SK-N-SH (cell line): ENCODE measurements at regions not wholly inside any gene's neighbourhood (a gene's known extent, or its start where the extent isn't known, plus 50 kb on each side); places are given as distances from the start of the nearest gene placed in this dataset.

ENCODE experiments used
- CTCF ChIA-PET: fragments of 300-600, 350-600 bp; formaldehyde crosslinking; extraction: SDS; loops from one replicate; lab custom pipeline; 2021; lab: Yijun Ruan, JAX
- POLR2A ChIA-PET: fragments of 350-600 bp; sonication (Branson Sonifier 250); formaldehyde crosslinking; extraction: SDS; loops from one replicate; lab custom pipeline; 2020; ENCODE audit warnings: antibody characterized with exemption, inconsistent platforms; lab: Yijun Ruan, JAX
- DNase-seq: peaks from one replicate; pipeline ENCODE4 v3.0.0; 2012
- H2AFZ ChIP-seq: fragments of 200-600 bp; sonication (generic); 2 replicates; pipeline ENCODE4 v1.8.1; 2016; ENCODE audit warnings: antibody characterized with exemption, mild to moderate bottlenecking, low read depth
- H3F3A ChIP-seq: fragments of 200-600 bp; sonication (generic); replicated peaks from 2 replicates; pipeline ENCODE3; 2016; ENCODE audit warnings: antibody characterized with exemption, mild to moderate bottlenecking; ENCODE audit not compliant: insufficient read depth
- H3K27ac ChIP-seq, 2 experiments: fragments of 200-500 bp in 1 of 2; fragments of 200-600 bp in 1 of 2; sonication (Bioruptor generic) in 1 of 2; sonication (generic), shearing (Covaris generic) in 1 of 2; 2 replicates each; pipeline versions ENCODE4 v1.5.1 to v1.6.1; 2014 to 2016; ENCODE audit warnings: low read depth in 2 of 2, inconsistent platforms in 1 of 2, low read length in 1 of 2, mild to moderate bottlenecking in 1 of 2, mixed read lengths in 1 of 2
- H3K27me3 ChIP-seq: fragments of 200-600 bp; sonication (generic), shearing (Covaris generic); 2 replicates; pipeline ENCODE4 v1.6.1; 2016; ENCODE audit warnings: mixed run types; ENCODE audit not compliant: insufficient read depth
- H3K36me3 ChIP-seq, 2 experiments: fragments of 200-500 bp in 1 of 2; fragments of 200-600 bp in 1 of 2; sonication (Bioruptor generic) in 1 of 2; sonication (generic) in 1 of 2; replicated peaks in 1 of 2; 2 replicates each; pipeline versions ENCODE3 to v1.5.1; 2014 to 2016; ENCODE audit warnings: low read length in 1 of 2, mild to moderate bottlenecking in 1 of 2; ENCODE audit not compliant: insufficient read depth in 2 of 2, control insufficient read depth in 1 of 2
- H3K4me1 ChIP-seq, 2 experiments: fragments of 200-500 bp in 1 of 2; fragments of 200-600 bp in 1 of 2; sonication (Bioruptor generic) in 1 of 2; sonication (generic), shearing (Covaris generic) in 1 of 2; 2 replicates each; pipeline versions ENCODE4 v1.5.1 to v1.6.1; 2014 to 2016; ENCODE audit warnings: low read depth in 1 of 2, low read length in 1 of 2, mixed run types in 1 of 2; ENCODE audit not compliant: insufficient read depth in 2 of 2, control insufficient read depth in 1 of 2
- H3K4me2 ChIP-seq: fragments of 200-600 bp; sonication (generic), shearing (Covaris generic); 2 replicates; pipeline ENCODE4 v1.6.1; 2017; ENCODE audit warnings: mixed run types
- H3K4me3 ChIP-seq, 2 experiments: fragments of 200-500 bp in 1 of 2; fragments of 200-600 bp in 1 of 2; sonication (Bioruptor generic) in 1 of 2; sonication (generic), shearing (Covaris generic) in 1 of 2; 2 replicates each; pipeline versions ENCODE4 v1.5.1 to v1.8.1; 2014 to 2016; ENCODE audit warnings: low read depth in 2 of 2, inconsistent platforms in 1 of 2, low read length in 1 of 2, mild to moderate bottlenecking in 1 of 2, mixed read lengths in 1 of 2, moderate library complexity in 1 of 2
- H3K79me2 ChIP-seq: fragments of 200-600 bp; sonication (generic); 2 replicates; pipeline ENCODE4 v1.8.1; 2017; ENCODE audit warnings: mild to moderate bottlenecking; ENCODE audit not compliant: insufficient read depth
- H3K9ac ChIP-seq: fragments of 200-600 bp; sonication (generic); 2 replicates; pipeline ENCODE4 v1.6.1; 2017; ENCODE audit warnings: mixed run types
- H3K9me2 ChIP-seq: fragments of 200-600 bp; sonication (generic); 2 replicates; pipeline ENCODE4 v1.6.1; 2017; ENCODE audit warnings: mixed run types
- H3K9me3 ChIP-seq: fragments of 200-600 bp; sonication (generic); 2 replicates; pipeline ENCODE4 v1.6.1; 2017; ENCODE audit warnings: mixed run types, mild to moderate bottlenecking, moderate library complexity
- H4K20me1 ChIP-seq: fragments of 200-600 bp; sonication (generic); 2 replicates; pipeline ENCODE4 v1.6.1; 2017; ENCODE audit warnings: mild to moderate bottlenecking, mixed run types; ENCODE audit not compliant: insufficient read depth
- ELF1 ChIP-seq: IDR thresholded peaks from 2 replicates; pipeline ENCODE4 v1.4.0; 2012
- EZH2phosphoT487 ChIP-seq: fragments of 200-600 bp; sonication (generic); IDR thresholded peaks from 2 replicates; pipeline ENCODE4 v1.6.1; 2017; ENCODE audit warnings: low read depth, mixed run types, mild to moderate bottlenecking, antibody characterized with exemption, moderate library complexity, borderline replicate concordance
- FOXJ3 ChIP-seq: sonication (generic); formaldehyde crosslinking; IDR thresholded peaks from 2 replicates; pipeline ENCODE4 v1.5.1; 2020; ENCODE audit warnings: mild to moderate bottlenecking, missing genetic modification reagents
- MEF2A ChIP-seq: IDR thresholded peaks from 2 replicates; pipeline ENCODE4 v1.4.0; 2012; ENCODE audit warnings: low read depth, borderline replicate concordance
- NRF1 ChIP-seq: IDR thresholded peaks from 2 replicates; pipeline ENCODE4 v1.6.1; 2012; ENCODE audit warnings: low read depth, mild to moderate bottlenecking, low read length
- PBX3 ChIP-seq: IDR thresholded peaks from 2 replicates; pipeline ENCODE4; 2012
- RAD21 ChIP-seq: IDR thresholded peaks from 2 replicates; pipeline ENCODE4 v1.6.1; 2012; ENCODE audit warnings: mild to moderate bottlenecking, low read length
- RCOR1 ChIP-seq: fragments of 150-350 bp; IDR thresholded peaks from 2 replicates; pipeline ENCODE4 v1.6.1; 2017; ENCODE audit warnings: antibody characterized with exemption, low read length
- RFX5 ChIP-seq: IDR thresholded peaks from 2 replicates; pipeline ENCODE4 v1.6.1; 2012; ENCODE audit warnings: mild to moderate bottlenecking, improper control_type of control experiment, low read length
- RXRA ChIP-seq: IDR thresholded peaks from 2 replicates; pipeline ENCODE4 v1.4.0; 2012; ENCODE audit warnings: low read depth, mild to moderate bottlenecking, borderline replicate concordance
- SIN3A ChIP-seq: IDR thresholded peaks from 2 replicates; pipeline ENCODE4 v1.6.1; 2012; ENCODE audit warnings: low read depth, mild to moderate bottlenecking, low read length, moderate library complexity, borderline replicate concordance
- SMC3 ChIP-seq: IDR thresholded peaks from 2 replicates; pipeline ENCODE4 v1.6.1; 2012; ENCODE audit warnings: low read depth, low read length, improper control_type of control experiment
- TCF12 ChIP-seq: IDR thresholded peaks from 2 replicates; pipeline ENCODE4 v1.4.0; 2012
- TEAD4 ChIP-seq: IDR thresholded peaks from 2 replicates; pipeline ENCODE4 v1.4.0; 2012; ENCODE audit warnings: mild to moderate bottlenecking, borderline replicate concordance; ENCODE audit not compliant: insufficient read depth
- ZBTB33 ChIP-seq: IDR thresholded peaks from 2 replicates; pipeline ENCODE4 v1.4.0; 2012; ENCODE audit warnings: low read depth, borderline replicate concordance
- whole genome bisulfite sequencing: methylation state at CpG from one replicate; pipeline ENCODE4 v1.1.6; 2017; ENCODE audit warnings: low lambda C conversion rate; 5-methylcytosine and 5-hydroxymethylcytosine counted together
- TF ChIP-seq, protein P1 (sequence below): IDR thresholded peaks from 2 replicates; pipeline ENCODE4 v1.4.0; 2012; ENCODE audit warnings: low read depth, borderline replicate concordance
- TF ChIP-seq, protein P2 (sequence below): IDR thresholded peaks from 2 replicates; pipeline ENCODE4 v1.4.0; 2012; ENCODE audit warnings: low read depth
- TF ChIP-seq, protein P3 (sequence below): fragments of 200-600 bp; sonication (generic); IDR thresholded peaks from 2 replicates; pipeline ENCODE4 v1.6.1; 2017; ENCODE audit warnings: antibody characterized with exemption, mild to moderate bottlenecking, moderate library complexity

DNA sequence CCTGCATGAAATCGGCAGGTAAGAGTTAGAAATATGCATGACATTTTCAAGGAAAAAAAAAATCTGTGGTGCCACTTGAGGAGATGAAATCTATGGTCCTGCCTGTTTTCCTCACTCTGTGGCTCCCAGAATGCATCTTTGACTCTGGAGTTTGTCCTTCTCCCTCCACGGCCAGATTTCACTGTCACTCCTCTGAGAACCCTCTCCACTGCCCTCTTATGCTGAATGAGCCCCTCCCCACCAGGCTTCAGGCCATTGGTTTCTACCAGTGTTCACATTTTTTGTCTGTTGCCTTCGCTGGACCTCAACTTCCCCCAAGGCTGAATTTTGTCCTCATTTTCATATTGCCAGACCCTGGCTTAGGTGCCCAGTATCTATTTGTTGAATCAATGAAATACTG, 235.0 kb downstream of the ZIC5 start:
- Histone ChIP-seq H3K36me3 (no peaks in the 10 kb centered on the region), H2AFZ (no peak overlapping the region), H3K4me2 (no peak overlapping the region), H3K9ac (no peak overlapping the region), H3K27me3 (no peaks in the 10 kb centered on the region), H3K9me2 (no peaks in the 10 kb centered on the region), H4K20me1 (no peaks in the 10 kb centered on the region), H3K9me3 (no peaks in the 10 kb centered on the region), H3K4me3 (no peak overlapping the region), H3K79me2 (no peaks in the 10 kb centered on the region), H3K4me1 (peaks cover 0 to 9% of the 10 kb centered on the region in 2 experiments; a peak in 2 of 4 replicates), H3K27ac (no peak overlapping the region), H3F3A (no peaks in the 10 kb centered on the region)
- WGBS = 59% methylated on average over 3 of the region's 3 CpGs
- CTCF ChIA-PET = no interaction called here
- no peak for DNase-seq
- TF ChIP-seq RAD21 = no peak
- TF ChIP-seq PBX3 = no peak
- TF ChIP-seq ZBTB33 = no peak
- TF ChIP-seq, protein P1, sequence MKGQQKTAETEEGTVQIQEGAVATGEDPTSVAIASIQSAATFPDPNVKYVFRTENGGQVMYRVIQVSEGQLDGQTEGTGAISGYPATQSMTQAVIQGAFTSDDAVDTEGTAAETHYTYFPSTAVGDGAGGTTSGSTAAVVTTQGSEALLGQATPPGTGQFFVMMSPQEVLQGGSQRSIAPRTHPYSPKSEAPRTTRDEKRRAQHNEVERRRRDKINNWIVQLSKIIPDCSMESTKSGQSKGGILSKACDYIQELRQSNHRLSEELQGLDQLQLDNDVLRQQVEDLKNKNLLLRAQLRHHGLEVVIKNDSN = no peak
- TF ChIP-seq ELF1 = no peak
- no peak for TF ChIP-seq RXRA
- TF ChIP-seq EZH2phosphoT487 = no peak
- TF ChIP-seq NRF1 = no peak
- no peak for TF ChIP-seq RCOR1
- no peak for TF ChIP-seq TCF12
- TF ChIP-seq RFX5 = no peak
- no peak for TF ChIP-seq TEAD4
- TF ChIP-seq SMC3 = no peak
- TF ChIP-seq SIN3A = no peak
- TF ChIP-seq MEF2A = no peak
- TF ChIP-seq, protein P2, sequence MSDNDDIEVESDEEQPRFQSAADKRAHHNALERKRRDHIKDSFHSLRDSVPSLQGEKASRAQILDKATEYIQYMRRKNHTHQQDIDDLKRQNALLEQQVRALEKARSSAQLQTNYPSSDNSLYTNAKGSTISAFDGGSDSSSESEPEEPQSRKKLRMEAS = no peak
- TF ChIP-seq, protein P3, sequence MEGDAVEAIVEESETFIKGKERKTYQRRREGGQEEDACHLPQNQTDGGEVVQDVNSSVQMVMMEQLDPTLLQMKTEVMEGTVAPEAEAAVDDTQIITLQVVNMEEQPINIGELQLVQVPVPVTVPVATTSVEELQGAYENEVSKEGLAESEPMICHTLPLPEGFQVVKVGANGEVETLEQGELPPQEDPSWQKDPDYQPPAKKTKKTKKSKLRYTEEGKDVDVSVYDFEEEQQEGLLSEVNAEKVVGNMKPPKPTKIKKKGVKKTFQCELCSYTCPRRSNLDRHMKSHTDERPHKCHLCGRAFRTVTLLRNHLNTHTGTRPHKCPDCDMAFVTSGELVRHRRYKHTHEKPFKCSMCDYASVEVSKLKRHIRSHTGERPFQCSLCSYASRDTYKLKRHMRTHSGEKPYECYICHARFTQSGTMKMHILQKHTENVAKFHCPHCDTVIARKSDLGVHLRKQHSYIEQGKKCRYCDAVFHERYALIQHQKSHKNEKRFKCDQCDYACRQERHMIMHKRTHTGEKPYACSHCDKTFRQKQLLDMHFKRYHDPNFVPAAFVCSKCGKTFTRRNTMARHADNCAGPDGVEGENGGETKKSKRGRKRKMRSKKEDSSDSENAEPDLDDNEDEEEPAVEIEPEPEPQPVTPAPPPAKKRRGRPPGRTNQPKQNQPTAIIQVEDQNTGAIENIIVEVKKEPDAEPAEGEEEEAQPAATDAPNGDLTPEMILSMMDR = no peak
- no peak for TF ChIP-seq FOXJ3
- POLR2A ChIA-PET = no interaction called here
